Heart left ventricle (tissue), 16 donors: ENCODE measurements at regions not wholly inside any gene's neighbourhood (a gene's known extent, or its start where the extent isn't known, plus 50 kb on each side); places are given as distances from the start of the nearest gene placed in this dataset.

Experiments used
- ATAC-seq, 4 donors: fragments of 200-7000 bp; cut with Tn5 transposase; one replicate each; pipeline ENCODE4 v1.9.1; 2020 to 2022; ENCODE audit warnings: moderate library complexity in 4 of 4, mild to moderate bottlenecking in 3 of 4, moderate number of reproducible peaks in 1 of 4
- DNase-seq, 5 donors: peaks; one replicate each; pipeline ENCODE4 v3.0.0-alpha.2; 2020
- H3K27ac ChIP-seq, 12 donors: fragments of 200-600 bp; sonication (generic) in 4 of 12; one replicate each; pipeline versions ENCODE4 v1.5.0 to v1.8.0; 2016 to 2022; ENCODE audit warnings: mild to moderate bottlenecking in 2 of 12
- H3K27me3 ChIP-seq, 9 donors: fragments of 200-600 bp; sonication (generic) in 2 of 9; one replicate each; pipeline versions ENCODE4 v1.5.1 to v1.8.0; 2016 to 2022; ENCODE audit warnings: mild to moderate bottlenecking in 3 of 9
- H3K36me3 ChIP-seq, 9 donors: fragments of 200-600 bp; sonication (generic) in 2 of 9; one replicate each; pipeline versions ENCODE4 v1.5.0 to v1.8.0; 2018 to 2022; ENCODE audit warnings: mild to moderate bottlenecking in 2 of 9
- H3K4me1 ChIP-seq, 12 donors: fragments of 200-600 bp; sonication (generic) in 4 of 12; one replicate each; pipeline versions ENCODE4 v1.5.0 to v1.8.0; 2016 to 2022; ENCODE audit warnings: mild to moderate bottlenecking in 3 of 12
- H3K4me3 ChIP-seq, 12 donors: fragments of 200-600 bp; sonication (generic) in 4 of 12; one replicate each; pipeline versions ENCODE4 v1.5.0 to v1.8.0; 2017 to 2022; ENCODE audit warnings: mild to moderate bottlenecking in 9 of 12, moderate library complexity in 4 of 12
- H3K9me3 ChIP-seq, 12 donors: fragments of 200-600 bp; sonication (generic) in 4 of 12; one replicate each; pipeline versions ENCODE4 v1.5.0 to v1.8.0; 2016 to 2022; ENCODE audit warnings: mild to moderate bottlenecking in 1 of 12
- CTCF ChIP-seq, 12 donors: fragments of 200-600 bp; sonication (generic) in 4 of 12; IDR thresholded peaks; one replicate each; pipeline versions ENCODE4 v1.5.0 to v1.8.0; 2018 to 2022; ENCODE audit warnings: antibody characterized with exemption in 12 of 12, mild to moderate bottlenecking in 5 of 12
- POLR2A ChIP-seq, 2 donors: fragments of 450-650 bp; IDR thresholded peaks; one replicate each; pipeline ENCODE4 v1.6.1; 2017; ENCODE audit warnings: antibody characterized with exemption in 2 of 2, mild to moderate bottlenecking in 2 of 2, moderate library complexity in 2 of 2
- WGBS, 4 donors: extraction: QIAGEN DNeasy Blood & Tissue Kit in 2 of 4; methylation state at CpG; one replicate each; pipeline versions ENCODE4 v1.1.5 to v1.1.7; 2013 to 2018; 5-methylcytosine and 5-hydroxymethylcytosine counted together
- intact Hi-C, 10 donors: fragments of 100-400 bp; cut with DNase I; formaldehyde crosslinking; loops; one replicate each; pipeline versions ENCODE4 v1.11.1 to v1.14.2; 2022
- donor health status: ischemic (EF 13 %, LVEDD 7.1; RV severe dilation, severe dysfunction).
- donor health status: healthy with polysubstance abuse.
- donor health status: DM: no; HTN: yes; CAD: no.
- donor health status: DM: no; HTN: no; CAD: no.
- donor health status: ischemic (EF 25% LVEDD 6.9; RV normal size, moderate dysfunction).
- donor health status: ischemic (EF 25% LVEDD 5.7; RV mildly dilated, moderate dysfunction).
- donor health status: healthy.
- donor health status: DM: yes; HTN: yes; CAD: no.
- donor health status: ischemic (EF 35%, LVEDD 5.7; RV mildly dilated, moderate dysfunction).
- donor health status: nonischemic (EF 11% LVEDD 7.7; RV severe dilation, severe dysfunction).
- donor health status: DM: yes; HTN: yes; CAD: no.
- donor health status: PGD.
- donor health status: ischemic (EF 29% LVEDD 5.4; RV normal size, mild dysfunction).
- donor health status: nonischemic (EF 23%, LVEDD 6.1; RV moderate dilation, normal function).

- WGBS, 4 donors = 68 to 78% (median 74%) methylated on average over 5 of the region's 5 CpGs
- Histone ChIP-seq H3K9me3 (peaks cover 0 to 32% (median 13%) of the 10 kb centered on the region in 12 donors), H3K4me3 (no peak overlapping the region), H3K27ac (no peak overlapping the region), H3K4me1 (peaks cover 0 to 5% (median 0%) of the 10 kb centered on the region in 12 donors), H3K27me3 (no peaks in the 10 kb centered on the region), H3K36me3 (no peaks in the 10 kb centered on the region)
- DNase-seq = no peak
- TF ChIP-seq POLR2A (IDR thresholded peaks at IDR 0.05) = no peak
- TF ChIP-seq CTCF (IDR thresholded peaks at IDR 0.05) = no peak
- intact Hi-C loops = no loop called here
- no peak for ATAC-seq
Observed at GRCh38 chr5:119811458-119811857, 182.1 kb downstream of the FAM170A start.

GRCh38 chr5:119814655-119815054, 185.3 kb downstream of the FAM170A start:
- H3K4me3 ChIP-seq = no peak overlapping the region
- peaks cover 0 to 5% (median 0%) of the 10 kb centered on the region in 12 donors for H3K4me1 ChIP-seq
- intact Hi-C loops = no loop called here
- TF ChIP-seq CTCF (IDR thresholded peaks at IDR 0.05) (no peak), POLR2A (IDR thresholded peaks at IDR 0.05) (no peak)
- ATAC-seq (no peak), DNase-seq (no peak)
- no peaks in the 10 kb centered on the region for H3K36me3 ChIP-seq
- H3K9me3 ChIP-seq = peaks cover 0 to 5% (median 0%) of the 10 kb centered on the region in 12 donors
- WGBS, 4 donors = 85 to 91% (median 89%) methylated on average over 6 of the region's 6 CpGs
- H3K27ac ChIP-seq = no peak overlapping the region
- H3K27me3 ChIP-seq = no peaks in the 10 kb centered on the region

- Histone ChIP-seq H3K27ac (no peak overlapping the region), H3K4me3 (no peak overlapping the region), H3K36me3 (no peaks in the 10 kb centered on the region), H3K27me3 (no peaks in the 10 kb centered on the region), H3K4me1 (peaks cover 0 to 4% (median 0%) of the 10 kb centered on the region in 12 donors), H3K9me3 (peaks cover 0 to 5% (median 0%) of the 10 kb centered on the region in 12 donors)
- ATAC-seq (no peak), DNase-seq (no peak)
- no peak for TF ChIP-seq CTCF (IDR thresholded peaks at IDR 0.05)
- no peak for TF ChIP-seq POLR2A (IDR thresholded peaks at IDR 0.05)
- intact Hi-C loops = no loop called here
Observed at GRCh38 chr5:119816055-119816454, 186.7 kb downstream of the FAM170A start.

GRCh38 chr5:119820016-119820415, 190.7 kb downstream of the FAM170A start:
- intact Hi-C loops = no loop called here
- H3K27ac ChIP-seq = no peak overlapping the region
- H3K4me1 ChIP-seq = no peaks in the 10 kb centered on the region
- no peaks in the 10 kb centered on the region for H3K9me3 ChIP-seq
- no peaks in the 10 kb centered on the region for H3K27me3 ChIP-seq
- 64 to 85% (median 70%) methylated on average over 1 of the region's 1 CpG for WGBS, 4 donors
- DNase-seq = no peak
- TF ChIP-seq POLR2A (IDR thresholded peaks at IDR 0.05) = no peak
- no peak for TF ChIP-seq CTCF (IDR thresholded peaks at IDR 0.05)
- ATAC-seq = no peak
- no peak overlapping the region for H3K4me3 ChIP-seq
- H3K36me3 ChIP-seq = no peaks in the 10 kb centered on the region
